H1 (cell line): ENCODE measurements at regions not wholly inside any gene's neighbourhood (a gene's known extent, or its start where the extent isn't known, plus 50 kb on each side); places are given as distances from the start of the nearest gene placed in this dataset.

Source experiments
- CTCF ChIA-PET: fragments of 300-600 bp; sonication (Branson Sonifier 250); formaldehyde crosslinking; loops from one replicate; lab custom pipeline; 2021; ENCODE audit not compliant: partially characterized antibody; lab: Charles Lee
- POLR2A ChIA-PET: fragments of 300-600 bp; sonication (Branson Sonifier 250); formaldehyde crosslinking; loops from one replicate; lab custom pipeline; 2021; ENCODE audit warnings: inconsistent platforms; ENCODE audit not compliant: partially characterized antibody; lab: Charles Lee
- DNase-seq, 2 experiments: peaks; one replicate each; pipeline versions ENCODE4 v3.0.0 to v3.0.0-alpha.2; 2010 to 2022; ENCODE audit warnings: low spot score in 2 of 2, low read depth in 1 of 2, mixed read lengths in 1 of 2
- FAIRE-seq: peaks from 2 replicates; lab custom pipeline; 2011; peaks lifted over from hg19 to GRCh38; lab: Jason Lieb, UNC
- H2AFZ ChIP-seq: 2 replicates; pipeline ENCODE4 v1.8.1; 2012; ENCODE audit warnings: low read length, inconsistent platforms
- H2AK5ac ChIP-seq: 2 replicates; pipeline ENCODE4 v1.6.1; 2013; ENCODE audit warnings: low read depth, low read length
- H2BK120ac ChIP-seq: replicated peaks from 2 replicates; pipeline ENCODE3; 2013; ENCODE audit warnings: low read depth, low read length, inconsistent platforms
- H2BK12ac ChIP-seq: 2 replicates; pipeline ENCODE4 v1.6.1; 2013; ENCODE audit warnings: low read depth, low read length
- H2BK15ac ChIP-seq: 2 replicates; pipeline ENCODE4 v1.6.1; 2013; ENCODE audit warnings: low read length
- H2BK20ac ChIP-seq: 2 replicates; pipeline ENCODE4 v1.6.1; 2013; ENCODE audit warnings: low read length
- H2BK5ac ChIP-seq: 2 replicates; pipeline ENCODE4 v1.6.1; 2013; ENCODE audit warnings: low read depth, low read length
- H3K14ac ChIP-seq: 2 replicates; pipeline ENCODE4 v1.6.1; 2013; ENCODE audit warnings: inconsistent platforms; ENCODE audit not compliant: insufficient read length
- H3K18ac ChIP-seq: 2 replicates; pipeline ENCODE4 v1.6.1; 2013; ENCODE audit warnings: low read length; ENCODE audit errors: extremely low read depth
- H3K23ac ChIP-seq: 2 replicates; pipeline ENCODE4 v1.6.1; 2013; ENCODE audit warnings: inconsistent platforms; ENCODE audit not compliant: insufficient read length
- H3K23me2 ChIP-seq: 2 replicates; pipeline ENCODE4 v1.6.1; 2013; ENCODE audit warnings: low read depth, low read length
- H3K27ac ChIP-seq: 2 replicates; pipeline ENCODE4 v1.6.1; 2011; ENCODE audit warnings: low read depth, low read length, inconsistent platforms
- H3K27me3 ChIP-seq, 4 experiments: replicated peaks in 1 of 4; 1 replicate in 1 of 4; 2 replicates in 3 of 4; pipeline versions ENCODE4 v1.6.1 to v1.8.1; 2011 to 2013; ENCODE audit warnings: low read length in 3 of 4, mild to moderate bottlenecking in 3 of 4, inconsistent platforms in 2 of 4, mixed read lengths in 2 of 4, moderate library complexity in 1 of 4; ENCODE audit not compliant: control insufficient read depth in 3 of 4, insufficient read depth in 3 of 4; ENCODE audit errors: extremely low read depth in 1 of 4
- H3K36me3 ChIP-seq, 4 experiments: 2 replicates each; pipeline versions ENCODE4 v1.6.1 to v1.8.1; 2011 to 2013; ENCODE audit warnings: mild to moderate bottlenecking in 4 of 4, low read length in 3 of 4, moderate library complexity in 2 of 4, control low read depth in 1 of 4, inconsistent platforms in 1 of 4; ENCODE audit not compliant: insufficient read depth in 4 of 4, control insufficient read depth in 2 of 4
- H3K4ac ChIP-seq: replicated peaks from 2 replicates; pipeline ENCODE3; 2013; ENCODE audit warnings: low read length, low read depth, mixed read lengths, inconsistent platforms; ENCODE audit not compliant: insufficient read length
- H3K4me1 ChIP-seq, 4 experiments: replicated peaks in 1 of 4; 1 replicate in 1 of 4; 2 replicates in 3 of 4; pipeline versions ENCODE4 v1.6.1 to v1.8.1; 2011 to 2013; ENCODE audit warnings: low read length in 3 of 4, inconsistent platforms in 2 of 4, mixed read lengths in 1 of 4; ENCODE audit not compliant: insufficient read depth in 4 of 4, control insufficient read depth in 3 of 4
- H3K4me2 ChIP-seq, 2 experiments: 2 replicates each; pipeline versions ENCODE4 v1.6.1 to v1.8.1; 2011 to 2013; ENCODE audit warnings: low read depth in 2 of 2, low read length in 2 of 2, control low read depth in 1 of 2, inconsistent platforms in 1 of 2, mild to moderate bottlenecking in 1 of 2; ENCODE audit not compliant: insufficient read depth in 1 of 2
- H3K4me3 ChIP-seq, 4 experiments: fragments of 200-600, 300-600 bp in 1 of 4; sonication (generic), shearing (Covaris generic), sonication (Bioruptor Twin) in 1 of 4; 2 replicates each; pipeline versions ENCODE4 v1.5.1 to v1.8.1; 2011 to 2016; ENCODE audit warnings: low read length in 4 of 4, low read depth in 3 of 4, control low read depth in 2 of 4, inconsistent platforms in 2 of 4, mild to moderate bottlenecking in 2 of 4, mixed read lengths in 1 of 4, moderate library complexity in 1 of 4; ENCODE audit not compliant: insufficient read depth in 2 of 4; ENCODE audit errors: extremely low read depth in 1 of 4
- H3K56ac ChIP-seq: replicated peaks from 2 replicates; pipeline ENCODE3; 2013; ENCODE audit warnings: low read depth, mild to moderate bottlenecking, mixed read lengths, low read length, inconsistent platforms; ENCODE audit not compliant: insufficient read length
- H3K79me1 ChIP-seq: 2 replicates; pipeline ENCODE4 v1.6.1; 2013; ENCODE audit warnings: low read depth, low read length, control low read depth
- H3K79me2 ChIP-seq, 2 experiments: 2 replicates each; pipeline versions ENCODE4 v1.6.1 to v1.8.1; 2012 to 2013; ENCODE audit warnings: low read length in 2 of 2, mild to moderate bottlenecking in 2 of 2, inconsistent platforms in 1 of 2; ENCODE audit not compliant: insufficient read depth in 2 of 2, control insufficient read depth in 1 of 2
- H3K9ac ChIP-seq, 4 experiments: replicated peaks in 1 of 4; 1 replicate in 1 of 4; 2 replicates in 3 of 4; pipeline versions ENCODE4 v1.6.1 to v1.8.1; 2011 to 2013; ENCODE audit warnings: low read depth in 3 of 4, low read length in 3 of 4, control low read depth in 2 of 4, mild to moderate bottlenecking in 2 of 4, moderate library complexity in 2 of 4, inconsistent platforms in 1 of 4; ENCODE audit errors: extremely low read depth in 1 of 4
- H3K9me3 ChIP-seq, 2 experiments: 2 replicates each; pipeline versions ENCODE4 v1.6.1 to v1.8.1; 2012 to 2013; ENCODE audit warnings: mild to moderate bottlenecking in 2 of 2, moderate library complexity in 2 of 2, control low read depth in 1 of 2, inconsistent platforms in 1 of 2, low read depth in 1 of 2, low read length in 1 of 2, mixed read lengths in 1 of 2; ENCODE audit not compliant: insufficient read depth in 2 of 2
- H4K20me1 ChIP-seq, 2 experiments: replicated peaks in 1 of 2; 2 replicates each; pipeline versions ENCODE3 to v1.8.1; 2011 to 2013; ENCODE audit warnings: inconsistent platforms in 2 of 2, low read length in 2 of 2, mild to moderate bottlenecking in 1 of 2; ENCODE audit not compliant: insufficient read depth in 2 of 2, control insufficient read depth in 1 of 2
- H4K5ac ChIP-seq: 2 replicates; pipeline ENCODE4 v1.6.1; 2013; ENCODE audit warnings: low read length, low read depth, mixed read lengths, inconsistent platforms; ENCODE audit not compliant: insufficient read length
- H4K8ac ChIP-seq: 2 replicates; pipeline ENCODE4 v1.8.0; 2013; ENCODE audit warnings: mild to moderate bottlenecking, moderate library complexity, low read length, inconsistent platforms; ENCODE audit not compliant: insufficient read depth; ENCODE audit errors: extremely low read depth
- H4K91ac ChIP-seq: replicated peaks from 2 replicates; pipeline ENCODE3; 2013; ENCODE audit warnings: low read length, mixed read lengths, inconsistent platforms; ENCODE audit not compliant: insufficient read length
- BACH1 ChIP-seq: IDR thresholded peaks from 2 replicates; pipeline ENCODE4 v1.6.1; 2012; ENCODE audit warnings: low read length, improper control_type of control experiment
- E2F6 ChIP-seq: IDR thresholded peaks from 2 replicates; pipeline ENCODE4 v1.6.1; 2012; ENCODE audit warnings: inconsistent platforms
- EZH2 ChIP-seq: fragments of 200-600 bp; sonication (generic); IDR thresholded peaks from 2 replicates; pipeline ENCODE4 v1.7.1; 2012; ENCODE audit warnings: low read depth, mild to moderate bottlenecking, moderate library complexity, low read length, inconsistent platforms; ENCODE audit not compliant: severe bottlenecking
- GABPA ChIP-seq: IDR thresholded peaks from 2 replicates; pipeline ENCODE4 v1.6.1; 2011; ENCODE audit warnings: mild to moderate bottlenecking, low read length, moderate library complexity, borderline replicate concordance; ENCODE audit not compliant: insufficient read depth
- HDAC2 ChIP-seq, 2 experiments: fragments of 300-600 bp in 1 of 2; sonication (generic) in 1 of 2; IDR thresholded peaks; 2 replicates each; pipeline ENCODE4 v1.6.1; 2011 to 2012; ENCODE audit warnings: low read depth in 2 of 2, low read length in 2 of 2, mild to moderate bottlenecking in 2 of 2, moderate library complexity in 2 of 2, borderline replicate concordance in 1 of 2, inconsistent platforms in 1 of 2
- HDAC6 ChIP-seq: IDR thresholded peaks from one replicate; pipeline ENCODE4 v1.7.1; 2012; ENCODE audit warnings: low read depth, mild to moderate bottlenecking, inconsistent platforms, low read length, moderate library complexity
- JUN ChIP-seq: IDR thresholded peaks from 2 replicates; pipeline ENCODE4 v1.6.1; 2011; ENCODE audit warnings: low read depth, mild to moderate bottlenecking, improper control_type of control experiment, low read length
- KDM4A ChIP-seq: IDR thresholded peaks from one replicate; pipeline ENCODE4 v1.7.1; 2012; ENCODE audit warnings: low read depth, mild to moderate bottlenecking, moderate library complexity, low read length, inconsistent platforms; ENCODE audit not compliant: severe bottlenecking
- MAX ChIP-seq: IDR thresholded peaks from 2 replicates; pipeline ENCODE4 v1.6.1; 2012; ENCODE audit warnings: inconsistent platforms
- NRF1 ChIP-seq: IDR thresholded peaks from 2 replicates; pipeline ENCODE4 v1.6.1; 2011; ENCODE audit warnings: mild to moderate bottlenecking, low read depth, low read length, improper control_type of control experiment
- RBBP5 ChIP-seq: IDR thresholded peaks from 2 replicates; pipeline ENCODE4 v1.7.1; 2012; ENCODE audit warnings: low read depth, mild to moderate bottlenecking, inconsistent platforms, low read length, moderate library complexity, borderline replicate concordance
- SIX5 ChIP-seq: IDR thresholded peaks from 2 replicates; pipeline ENCODE4 v1.6.1; 2011; ENCODE audit warnings: mild to moderate bottlenecking, low read depth, low read length
- TAF1 ChIP-seq: IDR thresholded peaks from 2 replicates; pipeline ENCODE4 v1.6.1; 2011; ENCODE audit warnings: mild to moderate bottlenecking, low read depth, low read length
- TBP ChIP-seq: IDR thresholded peaks from 2 replicates; pipeline ENCODE4 v1.6.1; 2011; ENCODE audit warnings: low read depth, low read length, improper control_type of control experiment
- WGBS, 2 experiments: shearing (Covaris generic) in 1 of 2; methylation state at CpG; one replicate each; pipeline versions ENCODE4 v1.1.6 to v1.1.7; 2013 to 2015; ENCODE audit warnings: low lambda C conversion rate in 2 of 2, mixed read lengths in 2 of 2, inconsistent platforms in 1 of 2, low coverage in 1 of 2, missing lambda C conversion rate in 1 of 2; ENCODE audit not compliant: insufficient replicate concordance in 2 of 2, insufficient coverage in 1 of 2, insufficient read length in 1 of 2; ENCODE audit errors: extremely low coverage in 1 of 2, missing lambda C conversion rate in 1 of 2; 5-methylcytosine and 5-hydroxymethylcytosine counted together

- FAIRE-seq, result no peak
- H2BK15ac ChIP-seq, result no peak overlapping the region
- ChIA-PET CTCF (interaction anchor here (0.6 to 3.6 kb wide), 4 partner anchors 14 to 916 kb away, joined by 3 to 10 read pairs (median 3); partner anchors contain the start of gene NFE2L3), POLR2A (interaction anchor here (1.0 to 1.5 kb wide), 2 partner anchors 10 to 111 kb away, joined by 3 to 6 read pairs; no protein-coding TSS in a partner anchor)
- no peak overlapping the region for H2BK12ac ChIP-seq
- no peak for DNase-seq
- H3K4me2 ChIP-seq, result no peak overlapping the region
- no peaks in the 10 kb centered on the region for H3K79me2 ChIP-seq
- no peaks in the 10 kb centered on the region; the same call in 1 of the 2 replicates for H3K23me2 ChIP-seq
- H3K56ac ChIP-seq, result no peak overlapping the region
- H4K8ac ChIP-seq, result no peak overlapping the region
- H3K18ac ChIP-seq, result no peak overlapping the region
- no peak overlapping the region for H2BK120ac ChIP-seq
- no peak overlapping the region for H3K4me3 ChIP-seq
- H2BK20ac ChIP-seq, result no peak overlapping the region
- H2BK5ac ChIP-seq, result no peak overlapping the region
- no peak overlapping the region for H3K14ac ChIP-seq
- H3K23ac ChIP-seq, result no peak overlapping the region
- no peaks in the 10 kb centered on the region for H3K79me1 ChIP-seq
- no peaks in the 10 kb centered on the region; a peak in 2 of 7 replicates for H3K27me3 ChIP-seq
- no peak overlapping the region for H4K5ac ChIP-seq
- no peak overlapping the region for H3K4ac ChIP-seq
- H2AK5ac ChIP-seq, result no peak overlapping the region
- H3K4me1 ChIP-seq, result peaks cover 1 to 10% (median 8%) of the 10 kb centered on the region in 4 experiments; a peak in 4 of 7 replicates
- H3K27ac ChIP-seq, result no peak overlapping the region
- H2AFZ ChIP-seq, result no peak overlapping the region
- no peak overlapping the region for H4K91ac ChIP-seq
- no peaks in the 10 kb centered on the region for H3K36me3 ChIP-seq
- WGBS, 2 experiments, result 92% methylated on average over 6 of the region's 6 CpGs; no CpG with 5 or more reads in 1 of the 2 experiments
- H4K20me1 ChIP-seq, result no peaks in the 10 kb centered on the region
- no peaks in the 10 kb centered on the region for H3K9me3 ChIP-seq
- no peak overlapping the region for H3K9ac ChIP-seq
- TF ChIP-seq RBBP5, result no peak
- TF ChIP-seq JUN, result no peak
- no peak for TF ChIP-seq EZH2
- no peak for TF ChIP-seq GABPA
- TF ChIP-seq KDM4A, result no peak
- no peak for TF ChIP-seq HDAC6
- TF ChIP-seq BACH1, result no peak
- TF ChIP-seq NRF1, result no peak
- no peak for TF ChIP-seq E2F6
- no peak for TF ChIP-seq SIX5
- TF ChIP-seq TBP, result no peak
- no peak for TF ChIP-seq HDAC2 (IDR thresholded peaks at IDR 0.05; ENCODE audit: borderline replicate concordance in 1 of 2, low read depth in 2 of 2, low read length in 2 of 2)
- TF ChIP-seq TAF1, result no peak
- TF ChIP-seq MAX, result no peak
Observed at GRCh38 chr7:26076691-26077090, 75.3 kb upstream of the NFE2L3 start.
